WTC11 (cell line): ENCODE measurements at regions not wholly inside any gene's neighbourhood (a gene's known extent, or its start where the extent isn't known, plus 50 kb on each side); places are given as distances from the start of the nearest gene placed in this dataset.

Experiments used
- ATAC-seq: fragments of 200-7000 bp; cut with Tn5 transposase; 2 replicates; pipeline ENCODE4 v1.10.0; 2021; ENCODE audit warnings: mild to moderate bottlenecking, moderate library complexity
- CTCF ChIA-PET: fragments of 300-600 bp; sonication (Branson Sonifier 250); formaldehyde crosslinking; loops from one replicate; lab custom pipeline; 2021; ENCODE audit warnings: antibody characterized with exemption; lab: Charles Lee
- POLR2A ChIA-PET: fragments of 350-600 bp; sonication (Branson Sonifier 250); formaldehyde crosslinking; loops from one replicate; lab custom pipeline; 2021; ENCODE audit warnings: antibody characterized with exemption; lab: Charles Lee
- DNase-seq: peaks from one replicate; pipeline ENCODE4 v3.0.0; 2021; ENCODE audit warnings: low spot score
- H3K27ac Mint-ChIP-seq: 2 replicates; pipeline ENCODE4 v1.8.0; 2021; ENCODE audit warnings: mixed read lengths
- H3K27me3 Mint-ChIP-seq: 2 replicates; pipeline ENCODE4 v1.8.0; 2021; ENCODE audit warnings: low read depth, mild to moderate bottlenecking, moderate library complexity, mixed read lengths
- H3K36me3 Mint-ChIP-seq: 2 replicates; pipeline ENCODE4 v1.8.0; 2021; ENCODE audit warnings: mixed read lengths
- H3K4me1 Mint-ChIP-seq: 2 replicates; pipeline ENCODE4 v1.8.0; 2022; ENCODE audit warnings: mixed read lengths
- H3K4me3 Mint-ChIP-seq: 2 replicates; pipeline ENCODE4 v1.8.0; 2021; ENCODE audit warnings: mild to moderate bottlenecking, moderate library complexity, mixed read lengths
- H3K9me3 Mint-ChIP-seq: 2 replicates; pipeline ENCODE4 v1.8.0; 2021; ENCODE audit warnings: mixed read lengths
- ATF3 ChIP-seq: sonication (generic); formaldehyde crosslinking; conservative IDR thresholded peaks from 2 replicates; pipeline ENCODE4 v1.8.1; 2022; ENCODE audit warnings: mild to moderate bottlenecking, missing genetic modification reagents
- ATF6 ChIP-seq: sonication (generic); formaldehyde crosslinking; IDR thresholded peaks from 2 replicates; pipeline ENCODE4 v1.8.1; 2023; ENCODE audit warnings: mild to moderate bottlenecking, missing genetic modification reagents
- E2F1 ChIP-seq: sonication (generic); formaldehyde crosslinking; IDR thresholded peaks from 2 replicates; pipeline ENCODE4 v1.8.0; 2022; ENCODE audit warnings: mild to moderate bottlenecking, missing genetic modification reagents
- FOXJ3 ChIP-seq: sonication (generic); formaldehyde crosslinking; IDR thresholded peaks from 2 replicates; pipeline ENCODE4 v1.9.0; 2021; ENCODE audit warnings: missing genetic modification reagents, mild to moderate bottlenecking, borderline replicate concordance
- FOXK1 ChIP-seq: sonication (generic); formaldehyde crosslinking; IDR thresholded peaks from 2 replicates; pipeline ENCODE4 v1.8.0; 2022; ENCODE audit warnings: mild to moderate bottlenecking, moderate library complexity, missing genetic modification reagents
- HMGXB4 ChIP-seq: sonication (generic); formaldehyde crosslinking; IDR thresholded peaks from 2 replicates; pipeline ENCODE4 v1.8.1; 2023; ENCODE audit warnings: mild to moderate bottlenecking, moderate library complexity, missing genetic modification reagents
- PREB ChIP-seq: sonication (generic); formaldehyde crosslinking; IDR thresholded peaks from 2 replicates; pipeline ENCODE4 v1.8.1; 2022; ENCODE audit warnings: mild to moderate bottlenecking, missing genetic modification reagents, moderate library complexity, borderline replicate concordance
- PRRX2 ChIP-seq: fragments of 250-450 bp; sonication (Bioruptor Pico); IDR thresholded peaks from 2 replicates; pipeline ENCODE4 v1.8.0; 2021; ENCODE audit warnings: mild to moderate bottlenecking
- RORB ChIP-seq: fragments of 250-450 bp; sonication (Bioruptor Pico); IDR thresholded peaks from 2 replicates; pipeline ENCODE4 v1.9.0; 2021; ENCODE audit warnings: mild to moderate bottlenecking
- ZBTB21 ChIP-seq: sonication (generic); formaldehyde crosslinking; IDR thresholded peaks from 2 replicates; pipeline ENCODE4 v1.8.1; 2023; ENCODE audit warnings: mild to moderate bottlenecking, missing genetic modification reagents, borderline replicate concordance
- ZMAT4 ChIP-seq: fragments of 250-450 bp; sonication (Bioruptor Pico); IDR thresholded peaks from 2 replicates; pipeline ENCODE4 v1.9.0; 2021; ENCODE audit warnings: mild to moderate bottlenecking
- ZNF281 ChIP-seq: sonication (generic); formaldehyde crosslinking; IDR thresholded peaks from 2 replicates; pipeline ENCODE4 v1.8.0; 2023; ENCODE audit warnings: mild to moderate bottlenecking, missing genetic modification reagents
- ZNF416 ChIP-seq: fragments of 250-450 bp; sonication (Bioruptor Pico); IDR thresholded peaks from 2 replicates; pipeline ENCODE4 v1.9.0; 2021; ENCODE audit warnings: mild to moderate bottlenecking, inconsistent platforms
- ZSCAN18 ChIP-seq: fragments of 250-450 bp; sonication (Bioruptor Pico); IDR thresholded peaks from 2 replicates; pipeline ENCODE4 v2.1.2; 2022; ENCODE audit warnings: mild to moderate bottlenecking, moderate library complexity

GRCh38 chr20:22842793-22843192, 192.3 kb upstream of the SSTR4 start (continued):
- TF ChIP-seq PREB (CRISPR knock-in tag) (no peak), HMGXB4 (CRISPR knock-in tag) (no peak), ATF6 (CRISPR knock-in tag) (no peak)

GRCh38 chr20:22844959-22845358, 190.2 kb upstream of the SSTR4 start:
- POLR2A ChIA-PET: no interaction called here
- CTCF ChIA-PET: no interaction called here
- TF ChIP-seq ATF3 (CRISPR knock-in tag): no peak
- TF ChIP-seq PRRX2: no peak
- TF ChIP-seq HMGXB4 (CRISPR knock-in tag): no peak
- no peak for TF ChIP-seq E2F1 (CRISPR knock-in tag)
- TF ChIP-seq, all 79 proteins: peak for 0
- H3K4me1 Mint-ChIP-seq: 0 out of 2 replicates have a peak, but pooled peaks cover 3% of the 10 kb centered on the region
- H3K4me3 Mint-ChIP-seq: no peak overlapping the region
- ATAC-seq (no peak), DNase-seq (no peak)
- peaks cover 9% of the 10 kb centered on the region for H3K9me3 Mint-ChIP-seq
- no peak overlapping the region for H3K27ac Mint-ChIP-seq
- H3K36me3 Mint-ChIP-seq: no peaks in the 10 kb centered on the region
- no peaks in the 10 kb centered on the region for H3K27me3 Mint-ChIP-seq

GRCh38 chr20:22846863-22847262, 188.2 kb upstream of the SSTR4 start:
- H3K27me3 Mint-ChIP-seq: no peaks in the 10 kb centered on the region
- CTCF ChIA-PET: interaction anchor here (1.5 kb wide), 1 partner anchor 155 kb away, joined by 5 read pairs; no protein-coding TSS in a partner anchor

More at GRCh38 chr20:22846863-22847262, 188.2 kb upstream of the SSTR4 start:
- no peak overlapping the region for H3K4me3 Mint-ChIP-seq
- no peak for ATAC-seq
- no peak overlapping the region for H3K27ac Mint-ChIP-seq
- TF ChIP-seq ZSCAN18 (CRISPR knock-in tag): no peak
- no peak for TF ChIP-seq FOXK1 (CRISPR knock-in tag)
- no peak for TF ChIP-seq RORB (CRISPR knock-in tag)
- no peak for TF ChIP-seq ZNF281 (CRISPR knock-in tag)
- TF ChIP-seq ZMAT4 (CRISPR knock-in tag): no peak
- TF ChIP-seq FOXJ3 (CRISPR knock-in tag): no peak
- TF ChIP-seq ZNF416 (CRISPR knock-in tag): no peak
- TF ChIP-seq ZBTB21 (CRISPR knock-in tag): no peak
- H3K36me3 Mint-ChIP-seq: no peaks in the 10 kb centered on the region
- POLR2A ChIA-PET: no interaction called here
- peaks cover 9% of the 10 kb centered on the region for H3K9me3 Mint-ChIP-seq
- DNase-seq: no peak
- H3K4me1 Mint-ChIP-seq: 0 out of 2 replicates have a peak, but pooled peaks cover 3% of the 10 kb centered on the region
